ENCODE measurements at regions not wholly inside any gene's neighbourhood (a gene's known extent, or its start where the extent isn't known, plus 50 kb on each side); places are given as distances from the start of the nearest gene placed in this dataset.

GRCh38 chr4:71261633-71262121 lies 77.1 kb upstream of the SLC4A4 start (continued):
- TF ChIP-seq E4F1 (IDR thresholded peaks at IDR 0.05; ENCODE audit: borderline replicate concordance, partially characterized antibody) (no peak), RUNX3 (IDR thresholded peaks at IDR 0.05; ENCODE audit: low read length) (peak; percentile 92), MTA2 (IDR thresholded peaks at IDR 0.05; ENCODE audit: low read depth) (no peak), RCOR1 (conservative IDR thresholded peaks at IDR 0.05; ENCODE audit: low read depth, low read length) (no peak), TAF1 (IDR thresholded peaks at IDR 0.05; ENCODE audit: borderline replicate concordance, low read depth, low read length) (no peak), IKZF1 (conservative IDR thresholded peaks at IDR 0.05) (peak; percentile 28; the same call in 1 of the 2 replicates), CUX1 (IDR thresholded peaks at IDR 0.05; ENCODE audit: insufficient replicate concordance, low read depth, low read length) (no peak), RBBP5 (conservative IDR thresholded peaks at IDR 0.05) (no peak), BACH1 (IDR thresholded peaks at IDR 0.05; ENCODE audit: borderline replicate concordance) (no peak), TARDBP (IDR thresholded peaks at IDR 0.05; ENCODE audit: borderline replicate concordance) (no peak), CHD1 (IDR thresholded peaks at IDR 0.05; ENCODE audit: low read depth, low read length) (no peak), MLLT1 (IDR thresholded peaks at IDR 0.05) (no peak), SUPT20H (IDR thresholded peaks at IDR 0.05; ENCODE audit: borderline replicate concordance, control insufficient read depth, low read depth, low read length) (no peak), ZZZ3 (IDR thresholded peaks at IDR 0.05; ENCODE audit: control insufficient read depth, insufficient read length, low read depth) (no peak), CBX5 (IDR thresholded peaks at IDR 0.05; ENCODE audit: low read depth) (no peak), PRDM15 (CRISPR knock-in tag; IDR thresholded peaks at IDR 0.05) (no peak), RFX5 (IDR thresholded peaks at IDR 0.05; ENCODE audit: low read depth, low read length) (no peak), RAD51 (IDR thresholded peaks at IDR 0.05) (no peak), SREBF2 (IDR thresholded peaks at IDR 0.05; ENCODE audit: low read length) (no peak), JUNB (IDR thresholded peaks at IDR 0.05) (peak; percentile 31; the same call in 1 of the 2 replicates)
